IPS DF 19.7 (cell line): ENCODE measurements at regions not wholly inside any gene's neighbourhood (a gene's known extent, or its start where the extent isn't known, plus 50 kb on each side); places are given as distances from the start of the nearest gene placed in this dataset.

ENCODE experiments used
- DNase-seq: peaks from one replicate; pipeline ENCODE4 v3.0.0-alpha.2; 2013; ENCODE audit warnings: low read depth, low spot score

DNA sequence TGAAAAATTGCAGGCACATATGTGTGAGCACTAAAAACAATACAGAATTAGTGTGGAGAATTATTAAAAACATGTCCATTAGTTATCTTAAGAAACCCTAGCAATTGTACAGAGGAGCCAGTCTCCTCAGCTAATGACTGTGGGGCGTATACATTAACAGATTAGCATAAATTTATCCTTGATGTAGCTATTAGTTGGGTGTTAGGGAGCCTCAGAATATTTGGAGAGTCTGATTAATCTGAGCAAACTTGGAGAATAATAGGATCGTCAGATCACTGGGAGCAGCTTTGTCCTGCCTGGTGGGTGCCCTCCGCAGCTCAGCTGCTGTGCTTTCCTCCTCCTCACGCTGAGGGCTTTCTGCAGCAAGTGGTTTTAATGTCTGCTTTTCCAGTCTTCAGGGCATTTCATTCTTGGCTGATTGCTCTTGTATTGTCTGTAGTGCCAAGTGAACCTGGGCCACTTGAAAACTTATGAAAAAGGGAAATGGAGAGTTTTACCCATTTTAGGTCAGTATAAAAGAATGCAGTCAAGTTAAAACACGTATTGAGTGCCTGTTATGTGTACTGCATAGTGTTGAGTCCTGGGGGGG is 417.4 kb upstream of the SEMA6D start:
- DNase-seq: no peak

DNA sequence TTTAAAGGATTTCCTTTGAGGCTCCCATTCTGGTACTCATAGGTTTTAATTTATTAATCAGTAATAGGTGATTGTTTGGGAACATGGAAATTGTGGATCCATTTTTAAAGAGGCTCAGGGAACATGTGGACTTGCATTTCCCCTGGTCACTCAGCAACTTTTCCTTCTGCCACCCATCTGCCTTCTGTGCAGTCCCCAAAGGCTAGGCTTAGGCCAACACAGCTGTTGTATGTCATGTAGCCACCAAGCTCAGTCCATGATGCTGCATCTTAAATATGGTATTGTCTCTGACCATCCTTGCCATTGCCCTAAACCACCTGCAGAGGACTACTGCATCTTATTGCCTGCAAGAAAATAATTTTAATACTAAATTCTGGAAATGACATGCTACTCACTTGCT is 416.7 kb upstream of the SEMA6D start:
- no peak for DNase-seq

DNA sequence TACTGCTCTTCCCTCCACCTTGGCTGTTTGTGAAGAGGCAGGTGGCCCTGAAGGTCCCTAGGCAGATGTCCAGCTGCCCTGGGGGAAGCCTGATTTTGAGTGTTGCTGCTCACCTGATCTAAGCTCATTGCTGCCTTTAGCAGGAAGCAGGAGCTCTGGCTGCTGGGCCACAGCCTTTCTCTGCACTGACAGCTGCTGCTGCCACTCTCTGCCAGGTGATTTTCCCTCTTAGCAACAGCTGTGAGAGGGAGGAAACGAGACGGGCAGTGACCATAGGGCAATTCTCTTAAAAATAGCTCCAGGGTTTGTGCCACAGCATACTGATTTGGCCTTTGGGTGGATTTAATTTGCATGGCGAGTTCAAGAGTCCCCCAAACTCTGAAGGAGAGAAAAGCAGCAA is 415.8 kb upstream of the SEMA6D start:
- no peak for DNase-seq

DNA sequence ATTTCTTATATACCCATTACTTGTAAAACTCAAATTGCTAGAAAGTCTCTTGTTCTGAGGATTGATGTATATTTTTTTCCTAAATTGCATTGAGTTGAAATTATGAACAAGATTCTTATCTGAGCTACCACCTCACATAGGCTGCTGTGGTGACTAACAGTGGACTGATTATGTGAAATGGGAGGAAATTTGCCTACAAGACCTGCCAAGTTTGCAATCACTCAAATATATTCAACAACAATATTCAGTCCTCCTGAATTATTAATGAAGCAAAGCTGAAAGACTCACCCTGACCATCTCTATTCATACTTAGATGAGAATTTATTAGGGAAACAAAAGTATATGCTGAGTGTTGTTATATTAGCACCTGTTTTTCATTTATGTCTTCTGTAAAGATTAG is 412.6 kb upstream of the SEMA6D start:
- no peak for DNase-seq

DNA sequence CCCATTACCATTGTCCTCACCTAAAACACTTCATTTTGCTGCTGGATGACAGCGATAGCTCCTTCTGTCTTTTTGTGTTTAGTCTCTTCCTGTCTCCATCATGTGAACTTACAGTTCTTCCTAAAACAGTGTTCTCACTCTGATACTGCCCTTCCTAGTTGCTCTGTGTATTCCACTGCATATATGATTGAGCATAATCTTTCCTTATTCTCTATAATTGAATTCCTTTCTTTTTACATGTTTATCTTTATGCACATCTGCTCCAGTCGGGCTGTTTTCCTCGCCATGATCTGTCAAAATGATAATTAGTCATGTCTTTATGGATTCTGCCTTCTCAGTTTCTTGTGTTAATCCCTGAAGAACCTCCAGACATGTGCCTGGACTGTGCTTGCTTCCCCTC is 405.1 kb upstream of the SEMA6D start:
- DNase-seq: no peak

DNA sequence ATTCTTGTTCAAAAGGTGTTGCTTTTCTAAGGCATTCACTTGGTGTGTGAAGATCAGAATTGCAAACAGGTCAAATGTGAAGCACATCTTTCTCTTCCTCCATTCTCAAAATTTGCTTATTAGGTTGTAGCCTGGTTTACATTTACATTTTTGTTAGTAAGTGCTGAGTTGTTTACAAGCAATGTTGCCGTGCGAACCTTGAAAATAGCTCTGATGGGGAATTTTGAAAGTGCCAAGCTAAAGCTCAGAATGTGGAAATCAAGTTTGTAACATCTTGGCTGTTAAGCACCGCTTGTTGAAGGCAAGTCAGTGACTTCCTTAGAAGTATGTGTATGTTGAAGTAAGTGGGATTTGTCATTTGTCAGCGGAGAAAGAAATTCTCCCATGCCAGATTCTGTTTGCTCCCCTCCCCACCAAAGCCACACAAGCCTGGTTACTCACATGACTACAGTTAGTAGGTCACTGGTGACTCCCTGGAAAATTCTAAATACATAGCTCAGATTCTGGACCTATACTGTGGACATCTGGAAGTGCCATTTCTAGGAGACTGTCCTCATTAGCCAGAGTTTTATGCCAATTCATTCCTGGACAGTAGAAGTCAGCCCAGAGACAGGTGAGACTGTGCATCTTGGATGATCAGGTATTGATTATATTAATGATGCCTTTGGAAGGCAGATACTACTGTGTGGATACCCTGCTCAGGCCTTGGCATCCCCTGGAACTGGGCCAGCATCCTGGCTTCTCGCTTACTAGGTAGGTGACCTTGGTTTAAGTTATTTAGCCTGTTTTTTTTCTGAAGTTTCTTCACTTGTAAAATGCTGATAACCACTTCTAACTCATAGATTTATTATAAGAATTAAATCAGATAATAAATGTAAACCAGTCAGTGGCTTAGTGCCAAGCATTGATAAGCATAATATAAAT is 390.6 kb upstream of the SEMA6D start:
- DNase-seq: no peak

DNA sequence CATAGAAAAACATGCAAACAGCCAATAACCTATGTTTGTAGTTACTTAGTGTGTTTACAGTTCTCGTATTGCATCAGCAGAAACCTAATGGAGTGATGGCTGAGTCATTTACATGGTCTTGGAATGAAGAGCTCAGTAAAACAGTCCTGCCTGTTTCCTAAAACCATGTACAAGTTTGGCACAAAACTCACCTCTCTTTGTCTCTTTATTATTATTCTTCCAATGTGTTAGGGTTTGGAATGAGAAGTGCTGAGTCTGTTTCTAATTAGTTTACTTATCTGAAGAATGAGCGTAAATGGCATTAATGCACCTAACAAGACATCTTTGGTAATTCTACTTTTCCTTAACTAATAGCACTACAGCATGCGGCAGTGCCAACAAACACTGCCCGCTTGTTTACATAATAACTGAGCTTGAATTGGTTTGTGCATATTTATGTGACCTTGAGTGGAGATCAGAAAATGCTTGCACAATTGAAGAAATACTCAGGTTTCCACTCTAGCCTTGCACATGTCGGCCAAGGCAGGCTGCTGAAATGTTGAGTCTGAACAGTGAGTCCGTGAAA is 385.4 kb upstream of the SEMA6D start:
- no peak for DNase-seq

DNA sequence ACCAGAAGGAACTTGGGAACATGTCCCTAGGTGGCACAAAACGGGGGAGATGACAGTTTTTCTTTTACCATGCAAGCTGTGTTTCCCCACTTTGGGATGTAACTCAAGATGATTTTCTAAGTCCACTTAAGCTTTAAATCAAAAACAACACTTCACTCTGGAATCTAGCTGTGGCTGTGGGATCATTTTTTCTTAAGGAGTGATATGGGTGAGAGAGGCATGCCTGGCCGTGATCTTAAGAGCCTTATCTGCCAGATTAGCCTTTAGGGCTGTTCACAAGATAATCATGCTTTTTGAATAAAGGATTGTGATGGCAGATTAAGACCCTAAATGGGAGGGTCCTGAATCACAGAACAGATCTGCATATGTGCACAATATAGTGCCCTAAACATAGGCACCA is 384.8 kb upstream of the SEMA6D start:
- DNase-seq: no peak

DNA sequence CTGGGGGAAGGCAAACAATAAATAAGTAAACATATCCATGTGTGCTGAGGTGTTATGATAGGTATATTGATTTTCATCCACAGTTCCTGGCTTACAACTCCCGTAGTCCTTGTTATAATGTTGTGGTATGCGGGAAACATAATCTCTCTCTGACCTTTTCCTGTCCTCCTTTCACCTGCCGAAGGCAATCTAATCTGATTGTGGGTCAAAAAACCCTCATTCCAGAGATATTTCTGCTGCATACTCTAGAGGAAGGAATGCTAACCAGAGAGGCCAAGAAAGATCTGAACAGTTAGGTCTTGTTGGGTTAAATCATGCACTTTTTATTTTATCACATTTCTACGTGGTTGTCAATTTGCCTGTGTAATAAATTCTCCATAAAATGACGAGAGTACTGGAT is 383.6 kb upstream of the SEMA6D start:
- no peak for DNase-seq

DNA sequence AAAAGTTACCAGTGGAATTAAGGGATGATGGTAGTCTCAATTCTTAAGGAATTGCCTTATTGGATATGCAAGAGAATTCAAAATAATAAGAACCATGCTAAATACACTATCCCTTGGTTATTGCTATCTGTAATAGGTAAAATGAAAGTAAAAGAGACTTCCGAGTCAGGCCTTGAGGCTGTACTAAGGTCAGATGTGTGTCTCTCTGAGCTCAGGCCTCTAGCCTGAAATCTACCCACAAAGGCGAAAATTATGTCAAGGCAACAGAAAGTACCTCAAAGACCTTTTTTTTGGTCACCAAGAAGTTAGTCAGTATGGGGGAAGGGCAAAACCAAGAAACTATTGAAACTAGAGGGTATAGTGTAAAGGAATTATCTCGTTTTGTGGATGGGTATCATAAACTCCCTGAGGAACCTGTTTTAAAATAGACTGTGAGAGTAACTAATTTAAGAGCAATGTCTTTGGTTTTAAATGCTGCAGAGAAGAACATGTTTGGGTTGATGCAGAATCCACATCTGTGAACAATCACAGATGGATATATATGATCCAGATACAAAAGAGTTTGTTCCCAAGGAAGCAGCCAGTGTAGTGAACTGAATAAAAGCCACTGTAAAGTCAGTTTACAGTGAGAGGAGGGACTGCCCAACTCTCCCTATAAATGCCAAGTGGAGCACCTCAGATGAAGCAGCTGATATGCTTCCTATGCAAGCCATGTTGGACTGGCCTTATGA is 382.3 kb upstream of the SEMA6D start:
- DNase-seq: no peak

DNA sequence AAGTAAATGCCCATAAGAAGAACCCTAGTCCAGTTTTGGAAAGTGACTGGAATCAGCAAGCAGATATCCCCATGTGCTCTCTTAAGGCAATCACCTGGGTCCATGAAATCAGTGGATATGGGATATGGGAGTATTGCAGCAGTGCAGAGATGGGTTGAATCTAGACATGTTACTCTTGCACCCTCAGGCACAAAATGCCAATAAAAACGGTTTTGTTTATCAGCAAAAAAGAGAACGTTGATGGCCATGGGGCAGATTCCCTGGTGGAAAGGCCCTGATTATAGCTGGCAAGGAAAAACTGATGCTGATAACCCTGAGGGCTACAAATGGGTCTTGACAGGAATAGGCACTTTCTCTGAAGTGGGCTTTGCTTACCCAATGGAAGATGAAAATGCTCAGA is 380.2 kb upstream of the SEMA6D start:
- no peak for DNase-seq

DNA sequence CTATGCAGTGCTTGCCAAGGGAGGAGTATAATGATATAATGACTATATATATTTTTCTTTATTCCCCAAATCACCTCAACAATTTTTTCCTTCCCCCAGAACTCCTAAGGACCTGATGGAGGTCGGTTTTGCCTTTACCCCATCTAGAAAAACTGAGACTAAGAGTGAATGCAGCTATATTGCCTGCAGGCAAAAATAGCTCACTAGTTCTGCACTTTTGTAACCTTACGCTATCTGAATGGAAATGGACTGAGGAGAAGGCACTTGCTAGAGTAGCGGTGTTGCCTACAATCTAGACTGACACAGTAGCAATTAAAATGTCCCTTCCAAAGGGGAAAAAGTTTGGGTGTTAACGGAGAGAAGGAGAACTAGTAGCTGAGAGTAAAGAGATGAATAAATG is 379.5 kb upstream of the SEMA6D start:
- no peak for DNase-seq

DNA sequence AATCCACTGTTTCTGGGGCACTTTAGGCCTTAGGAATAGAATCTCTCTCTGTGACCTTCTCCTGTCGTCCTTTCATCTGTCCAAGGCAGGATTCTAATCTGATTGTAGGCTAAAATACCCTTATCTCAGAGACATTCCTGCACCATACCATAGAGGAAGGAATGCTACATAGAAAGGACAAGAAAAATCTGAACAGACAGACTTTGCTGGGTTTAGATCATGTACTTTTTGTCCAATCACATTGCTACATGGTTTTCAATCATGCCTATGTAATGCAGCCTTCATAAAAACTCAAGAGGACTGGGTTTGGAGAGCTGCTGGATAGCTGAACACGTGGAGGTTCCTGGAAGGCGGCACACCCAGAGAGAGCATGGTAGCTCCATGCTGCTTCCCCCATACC is 378.5 kb upstream of the SEMA6D start:
- DNase-seq: no peak

DNA sequence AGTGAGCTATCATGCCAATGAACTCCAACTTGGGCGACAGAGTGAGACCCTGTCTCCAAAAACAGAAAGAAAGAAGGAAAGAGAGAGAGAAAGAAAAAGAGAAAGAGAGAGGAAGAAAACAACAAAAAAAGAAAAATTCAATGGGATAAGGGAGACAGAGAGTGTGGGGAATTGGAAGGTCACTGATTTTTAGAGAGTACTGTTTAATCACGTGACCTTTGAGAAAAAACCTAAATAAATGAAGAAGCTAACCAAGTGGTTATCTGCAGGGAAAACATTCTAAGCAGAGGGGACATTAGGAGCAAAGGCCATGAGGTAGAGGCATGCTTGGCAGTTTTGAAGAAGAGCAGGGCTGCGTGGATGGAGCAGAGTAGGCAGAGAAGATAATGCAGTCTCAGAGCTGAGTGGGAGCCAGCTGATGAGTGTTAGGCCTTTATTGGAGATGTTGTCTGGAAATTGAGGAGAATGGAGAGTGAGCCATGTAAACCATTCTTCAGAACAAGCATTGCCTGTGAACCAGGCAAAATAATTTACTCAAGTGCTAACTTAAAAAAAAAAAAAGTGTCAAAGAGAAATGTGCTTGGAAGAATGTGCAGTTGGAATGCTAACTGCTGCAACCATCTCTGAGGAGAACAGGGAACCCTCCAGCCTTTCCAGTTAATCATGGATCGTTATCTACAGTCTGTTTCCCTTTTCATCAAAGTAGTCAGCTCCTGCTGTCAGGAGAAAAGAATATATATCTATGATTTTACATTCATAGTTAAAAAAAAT is 377.3 kb upstream of the SEMA6D start:
- no peak for DNase-seq

DNA sequence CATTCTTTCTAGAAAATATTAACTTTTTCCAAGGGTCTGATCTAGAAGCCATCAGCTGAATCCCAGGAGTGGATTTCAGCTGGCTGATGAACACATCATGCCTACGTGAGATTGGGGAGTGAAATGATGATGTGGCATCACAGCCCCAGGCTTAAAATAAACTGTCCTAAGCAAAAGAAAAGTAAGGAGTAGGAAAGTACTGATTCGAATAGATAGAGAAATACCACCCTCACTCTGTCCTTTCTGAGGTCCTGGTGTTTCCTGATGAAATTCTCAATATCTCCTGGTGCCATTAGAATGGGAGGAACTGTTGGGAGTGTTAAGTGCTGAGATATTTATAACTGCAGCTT is 376.8 kb upstream of the SEMA6D start:
- no peak for DNase-seq

DNA sequence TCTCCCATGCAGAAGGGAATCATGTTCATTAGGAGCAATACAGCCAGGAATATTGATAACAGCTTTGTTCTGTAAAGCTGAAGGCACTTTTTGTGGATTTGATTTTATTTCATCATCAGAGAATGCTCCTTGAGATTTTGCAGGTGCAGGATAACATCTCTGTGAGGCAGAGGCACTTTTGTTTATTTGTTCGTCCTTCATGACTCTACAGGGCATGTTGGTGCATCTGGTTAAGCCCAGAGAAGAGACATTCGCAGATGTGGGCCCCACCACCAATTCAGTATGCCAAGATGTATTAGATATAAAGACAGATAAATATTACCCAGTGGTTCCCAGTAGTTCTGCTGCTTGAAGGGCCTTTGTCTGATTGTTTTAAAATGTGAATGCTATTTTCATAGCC is 368.1 kb upstream of the SEMA6D start:
- DNase-seq: no peak

DNA sequence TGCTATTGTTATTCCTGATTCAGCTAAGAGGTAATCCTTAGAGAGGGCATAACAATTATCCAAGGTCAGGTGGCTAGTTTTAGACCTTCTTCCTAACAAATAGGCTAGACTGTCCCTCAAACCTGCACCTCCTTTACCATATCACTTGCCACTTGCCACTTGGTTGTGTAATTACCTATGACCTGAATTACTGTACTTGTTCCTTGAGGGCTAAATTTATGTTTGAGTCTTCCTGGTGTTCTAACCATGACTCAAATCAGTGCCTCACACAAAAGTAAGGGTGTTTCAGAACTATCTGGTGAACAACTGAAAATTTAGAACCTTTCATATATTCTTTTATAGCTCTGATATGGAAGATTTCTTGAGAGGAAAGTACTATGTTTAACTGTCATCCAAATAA is 365.8 kb upstream of the SEMA6D start:
- DNase-seq: no peak

DNA sequence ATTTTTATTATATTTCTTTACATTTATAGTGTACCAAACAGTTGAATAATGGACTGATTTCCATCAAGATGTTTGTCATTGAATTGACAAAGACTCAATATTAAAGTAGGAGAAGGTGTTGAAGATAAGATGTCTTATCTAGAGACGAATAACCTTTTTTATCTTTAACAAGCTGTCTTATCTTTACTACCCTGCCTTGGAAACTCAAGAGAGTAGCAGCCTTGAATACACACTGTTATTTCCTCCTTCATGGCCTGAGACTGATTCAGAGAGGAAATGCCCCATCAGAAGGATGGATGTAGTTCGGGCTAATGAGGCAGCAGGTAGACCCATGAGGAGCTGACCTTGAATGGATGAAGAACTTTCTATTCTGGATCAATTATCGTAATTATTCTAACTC is 365.1 kb upstream of the SEMA6D start:
- no peak for DNase-seq

DNA sequence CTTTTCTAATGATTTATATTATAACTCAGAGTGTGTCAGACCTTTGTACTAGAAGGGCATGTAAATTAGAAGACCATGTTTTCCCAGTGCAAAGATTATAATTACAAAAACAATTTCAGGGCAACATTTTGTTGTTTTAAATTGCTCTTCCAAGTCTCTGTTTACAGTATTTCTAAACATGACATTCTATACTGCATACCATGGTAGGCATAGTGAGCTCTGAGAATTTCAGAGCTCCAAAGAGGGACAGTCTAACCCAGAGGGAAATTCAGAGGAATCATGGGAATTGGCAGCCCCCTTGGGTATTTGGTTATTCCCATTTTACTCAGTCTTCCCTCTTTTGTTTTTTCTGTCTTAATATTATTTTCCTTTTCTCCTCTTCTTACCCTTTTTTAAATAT is 361.5 kb upstream of the SEMA6D start:
- DNase-seq: no peak

DNA sequence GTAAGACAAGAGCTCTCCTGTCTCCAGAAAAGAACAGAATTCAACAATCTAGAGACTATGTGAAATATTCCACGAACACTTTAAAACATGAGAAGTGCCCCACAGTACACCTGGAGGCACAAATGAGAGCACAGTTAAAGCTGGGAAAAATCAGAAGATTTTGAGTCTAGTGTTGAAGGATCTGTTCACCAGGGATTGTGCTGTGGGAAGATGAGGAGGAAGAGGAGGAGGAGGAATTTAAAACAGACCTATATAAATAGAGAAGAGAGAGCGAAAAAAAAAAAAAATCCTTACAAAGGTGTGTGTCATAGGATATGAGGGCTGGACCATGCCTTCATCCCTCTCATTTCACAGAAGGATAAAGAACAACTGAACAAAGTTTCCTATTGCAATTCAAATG is 361.0 kb upstream of the SEMA6D start:
- no peak for DNase-seq

DNA sequence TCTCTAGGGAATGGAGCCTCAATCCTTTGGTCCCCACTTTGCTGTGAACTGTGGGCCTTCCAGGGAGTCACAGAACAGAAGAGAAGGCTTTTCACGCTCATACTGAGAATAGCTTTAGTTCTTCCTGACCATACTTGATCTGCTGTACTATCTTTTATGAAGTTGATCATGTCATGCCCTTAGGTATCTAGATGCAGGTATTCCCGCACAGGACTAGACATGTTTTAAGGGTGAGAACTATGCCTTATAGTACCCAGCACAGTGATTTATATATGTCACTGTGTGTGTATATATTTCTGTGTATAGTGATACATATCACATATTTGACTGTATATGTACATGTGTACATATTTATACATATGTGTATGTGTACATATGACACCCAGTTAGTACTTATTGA is 358.4 kb upstream of the SEMA6D start:
- no peak for DNase-seq

DNA sequence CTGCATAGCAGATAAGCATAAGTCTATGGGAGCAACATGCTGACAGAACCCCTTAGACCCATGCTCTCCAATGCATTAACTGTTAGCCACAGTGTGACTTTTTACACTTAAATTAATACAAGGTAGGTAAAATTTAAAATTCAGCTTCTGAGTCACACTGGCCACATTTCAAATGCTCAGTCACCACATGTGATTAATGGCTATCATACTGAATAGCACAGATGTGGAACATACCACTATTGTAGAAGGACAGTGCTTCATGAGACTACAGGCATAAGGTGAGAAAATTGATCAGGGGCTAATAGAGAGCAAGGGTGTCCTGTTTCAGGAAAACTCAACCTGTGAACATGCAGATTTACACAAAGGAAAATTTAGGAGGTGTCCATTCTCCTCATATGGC is 357.0 kb upstream of the SEMA6D start:
- no peak for DNase-seq
